Hematopoietic multipotent progenitor cell treated with erythropoietin and hydrocortisone succinate and interleukin-3 and kit ligand, for 8 days (in vitro differentiated cells): ENCODE measurements at regions not wholly inside any gene's neighbourhood (a gene's known extent, or its start where the extent isn't known, plus 50 kb on each side); places are given as distances from the start of the nearest gene placed in this dataset.

Source experiments
- DNase-seq: peaks from one replicate; pipeline ENCODE4 v3.0.0-alpha.2; 2015

DNA sequence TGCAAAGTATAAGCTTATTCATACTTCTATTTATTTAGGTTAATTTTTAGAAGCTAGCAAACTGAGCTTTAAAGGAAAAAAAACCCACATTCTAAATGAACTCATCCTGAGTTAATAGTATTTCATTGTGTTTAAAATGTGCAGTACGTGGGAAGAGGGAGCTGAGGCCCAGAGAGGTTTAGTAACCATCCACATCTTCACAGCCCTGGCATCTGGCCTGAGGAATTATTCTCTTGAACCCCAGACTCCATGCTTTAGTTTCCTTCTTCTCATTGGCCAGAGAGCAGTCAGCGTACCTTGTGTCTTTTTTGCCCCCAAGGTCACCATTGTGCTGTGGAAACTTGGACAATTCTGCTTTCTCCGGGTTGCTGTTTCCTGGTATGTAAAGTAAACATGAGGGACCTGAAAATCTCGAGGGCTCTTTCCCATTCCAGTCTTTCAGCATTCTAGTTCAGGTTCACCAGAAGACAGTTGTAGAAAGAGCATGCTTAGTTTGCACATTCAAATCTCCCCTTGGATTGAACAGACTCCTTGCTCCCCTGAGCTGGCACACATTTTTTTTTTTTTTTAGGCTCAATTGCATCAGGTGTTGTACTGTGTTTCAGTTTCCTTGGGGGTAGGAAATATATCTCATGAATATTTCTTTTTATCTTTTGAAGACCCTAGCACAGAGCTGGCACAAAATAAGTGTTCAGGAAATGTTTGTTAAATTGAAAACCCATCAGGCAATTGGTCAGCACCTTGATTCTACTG is 81.4 kb downstream of the MYCN start:
- no peak for DNase-seq

DNA sequence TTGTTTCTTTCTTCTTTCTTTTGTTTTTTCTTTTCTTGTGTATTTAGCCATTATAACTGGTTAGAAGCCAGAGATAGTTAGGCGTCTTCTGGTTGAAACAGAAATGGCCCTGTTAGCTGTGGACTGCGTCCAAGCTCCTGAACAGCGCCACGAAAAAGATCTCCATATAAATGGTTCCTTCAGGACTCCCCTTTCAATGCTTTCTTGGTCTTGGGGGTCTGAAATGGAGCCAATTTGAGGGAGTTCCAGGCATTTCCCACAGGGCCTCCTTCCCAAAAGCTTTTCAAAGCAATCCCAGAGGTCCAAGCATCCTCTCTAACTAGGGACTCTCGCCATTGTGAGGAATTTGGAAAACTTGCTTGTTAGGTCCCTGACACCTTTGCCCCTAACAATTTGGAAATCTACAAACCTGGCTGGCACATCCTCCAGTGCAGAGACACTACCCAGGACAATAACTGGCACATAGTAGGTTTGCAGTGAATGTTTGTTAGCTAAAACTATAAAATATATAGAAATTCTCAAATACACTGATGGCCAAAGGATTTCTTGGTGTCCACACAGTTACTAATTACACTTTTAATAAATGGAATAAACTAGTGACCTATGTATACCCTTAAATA is 80.1 kb downstream of the MYCN start:
- no peak for DNase-seq

DNA sequence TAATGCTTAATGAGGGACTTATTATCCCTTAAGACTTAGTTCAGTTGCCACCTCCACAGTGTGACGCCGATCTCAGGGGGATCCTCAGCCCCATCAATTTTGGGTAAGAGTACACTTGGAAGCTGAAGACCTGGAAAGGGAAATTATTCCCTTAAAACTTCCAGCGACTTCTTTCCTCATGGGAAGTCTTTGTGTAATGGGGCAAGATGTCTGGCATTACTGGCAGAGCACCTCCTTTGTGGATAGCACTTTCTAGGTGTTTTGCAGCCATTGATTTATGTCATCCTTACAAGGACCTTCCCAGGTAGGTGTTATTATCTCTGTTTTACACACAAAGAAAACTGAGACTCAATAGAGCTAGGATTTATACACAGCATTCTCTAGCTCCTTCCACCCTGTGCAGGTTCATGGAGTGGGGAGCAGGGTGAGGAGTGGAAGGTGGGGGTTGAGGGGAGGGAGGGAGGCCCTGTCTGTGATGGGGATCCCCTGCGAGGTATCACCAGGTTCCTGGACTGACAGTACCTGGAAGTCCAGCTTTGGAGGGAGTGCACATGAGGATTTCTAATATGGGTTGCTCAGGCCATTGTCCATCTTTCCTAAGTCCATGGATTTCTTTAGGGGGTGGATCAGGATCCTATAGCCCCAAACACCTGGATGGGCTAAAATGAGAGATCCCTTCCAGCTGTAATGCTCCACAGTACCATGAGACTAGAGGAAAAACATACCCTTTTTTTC is 79.4 kb downstream of the MYCN start:
- DNase-seq, result no peak

DNA sequence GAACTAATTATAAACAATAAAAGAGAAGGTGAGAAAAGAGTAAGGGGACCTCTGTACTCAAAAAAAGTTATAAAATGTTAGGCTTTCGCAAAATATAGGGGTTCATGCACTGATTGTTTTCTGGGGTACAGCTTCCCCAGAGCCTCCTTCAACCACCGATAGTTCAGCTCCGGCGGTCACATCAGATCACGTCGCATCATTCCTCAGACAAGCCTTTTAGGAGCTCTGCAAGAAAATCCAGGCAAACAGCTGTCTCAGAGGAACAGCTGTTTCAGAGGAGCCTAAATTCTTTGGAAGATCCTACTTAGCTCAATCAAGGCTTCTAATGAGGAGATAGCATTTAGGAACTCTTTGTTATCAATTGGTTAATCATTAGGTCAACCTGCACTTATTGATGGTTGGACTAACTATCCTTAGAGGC is 78.7 kb downstream of the MYCN start:
- DNase-seq, result no peak

DNA sequence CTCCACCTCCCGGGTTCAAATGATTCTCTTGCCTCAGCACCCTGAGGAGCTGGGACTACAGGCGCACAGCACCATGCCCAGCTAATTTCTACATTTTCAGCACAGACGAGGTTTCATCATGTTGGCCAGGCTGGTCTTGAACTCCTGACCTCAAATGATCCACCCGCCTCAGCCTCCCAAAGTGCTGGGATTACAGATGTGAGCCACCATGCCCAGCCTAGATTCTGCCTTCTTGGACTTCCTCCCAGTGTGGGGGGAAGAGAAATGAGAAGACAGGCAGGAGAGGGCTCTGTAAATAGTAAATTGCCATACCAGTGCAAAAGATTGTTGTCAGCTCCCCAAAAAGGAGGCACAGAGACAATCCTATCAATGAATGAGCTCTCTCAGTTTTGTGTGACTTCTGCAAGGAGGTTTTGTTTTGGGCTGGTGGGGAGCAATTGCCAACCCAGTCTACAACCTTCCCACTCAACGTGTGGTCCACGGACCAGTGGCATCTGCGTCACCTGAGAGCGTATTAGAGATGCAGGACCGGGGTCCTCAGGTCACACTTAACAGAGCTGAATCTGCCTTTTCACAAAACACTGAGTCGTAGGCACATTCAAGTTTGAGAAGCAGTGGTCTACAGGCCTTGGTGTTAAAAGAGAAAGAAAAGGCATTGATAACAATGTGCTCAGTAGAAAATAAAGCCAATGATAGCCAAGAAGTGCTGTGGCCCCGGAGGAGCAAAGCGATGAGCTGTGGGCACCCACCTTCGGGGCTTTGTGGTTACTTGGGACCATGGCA is 78.1 kb downstream of the MYCN start:
- no peak for DNase-seq

DNA sequence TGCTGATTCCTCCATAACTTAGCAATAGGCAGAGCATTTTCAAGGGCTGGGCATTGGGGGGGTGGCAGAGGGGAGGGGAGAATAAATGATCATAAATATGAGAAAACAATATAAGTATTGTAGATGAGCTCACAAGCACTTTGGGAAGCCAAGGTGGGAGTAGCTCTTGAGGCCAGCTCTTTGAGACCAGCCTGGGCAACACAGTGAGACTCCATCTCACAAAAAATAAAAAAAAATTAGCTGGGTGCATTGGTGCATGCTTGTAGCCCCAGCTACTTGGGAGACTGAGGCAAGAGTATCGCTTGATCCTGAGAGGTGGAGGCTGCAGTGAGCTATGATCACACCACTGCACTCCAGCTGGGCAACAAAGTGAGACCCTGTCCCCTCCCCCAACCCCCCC is 75.9 kb downstream of the MYCN start:
- DNase-seq, result no peak

DNA sequence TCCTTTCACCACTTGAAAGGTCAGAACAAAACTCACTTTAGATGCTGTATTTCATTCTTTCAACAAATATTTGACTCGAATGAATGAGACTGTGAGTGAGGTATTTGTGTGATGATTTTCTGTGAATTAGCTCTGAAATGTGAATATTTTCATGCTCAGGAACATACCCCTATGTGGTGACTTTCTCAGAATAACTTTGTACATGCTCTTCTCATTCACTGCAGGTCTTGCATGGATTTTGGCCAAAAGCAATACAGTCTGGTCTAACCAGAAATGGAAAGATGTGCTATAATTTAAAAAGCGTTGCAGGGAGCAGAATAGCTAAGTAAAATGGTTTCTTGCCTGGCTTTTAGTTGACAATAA is 75.5 kb downstream of the MYCN start:
- no peak for DNase-seq

DNA sequence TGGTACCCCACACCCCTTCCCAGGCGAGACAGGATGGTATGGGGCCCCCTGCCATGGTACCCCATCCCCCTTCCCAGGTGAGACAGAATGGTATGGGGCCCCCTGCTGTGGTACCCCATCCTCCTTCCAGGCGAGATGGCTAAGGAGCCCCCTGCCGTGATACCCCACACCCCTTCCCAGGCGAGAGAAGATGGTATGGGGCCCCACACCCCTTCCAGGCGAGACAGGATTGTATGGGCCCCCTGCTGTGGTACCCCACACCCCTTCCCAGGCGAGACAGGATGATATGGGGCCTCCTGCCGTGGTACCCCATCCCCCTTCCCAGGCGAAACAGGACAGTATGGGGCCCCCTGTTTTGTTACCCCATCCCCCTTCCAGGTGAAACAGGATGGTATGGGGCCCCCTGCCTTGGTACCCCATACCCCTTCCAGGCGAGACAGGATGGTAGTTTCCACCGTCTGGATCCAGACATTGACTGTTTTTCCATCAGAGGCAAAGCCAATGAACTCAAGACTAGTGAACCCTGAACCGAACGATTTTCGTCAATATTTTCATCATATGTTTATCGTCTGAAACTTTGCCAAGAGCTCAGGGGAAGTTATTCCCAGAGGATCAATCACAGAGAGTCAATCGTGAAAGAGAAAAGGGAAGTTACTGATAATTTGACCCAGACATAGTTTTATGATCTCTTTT is 75.0 kb downstream of the MYCN start:
- no peak for DNase-seq

DNA sequence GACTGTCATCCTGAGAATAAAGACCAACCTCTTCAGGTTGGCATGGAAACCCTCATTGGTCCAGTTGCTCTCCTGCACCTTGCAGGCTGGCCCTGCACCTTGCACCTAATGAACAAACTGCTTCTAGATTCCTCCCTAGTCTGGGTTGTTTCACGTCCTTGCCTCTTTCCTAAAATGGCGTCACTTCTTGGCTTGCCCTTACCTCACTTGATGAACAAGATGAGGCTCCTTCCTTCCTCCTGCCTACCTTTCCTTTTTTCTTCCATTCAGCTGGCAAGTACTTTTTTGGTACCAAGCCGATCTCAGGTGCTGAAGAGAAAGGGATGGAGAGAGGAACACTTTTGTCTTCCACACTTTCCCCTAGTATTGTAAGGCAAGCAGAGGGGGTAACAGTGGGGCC is 74.5 kb downstream of the MYCN start:
- DNase-seq, result no peak

DNA sequence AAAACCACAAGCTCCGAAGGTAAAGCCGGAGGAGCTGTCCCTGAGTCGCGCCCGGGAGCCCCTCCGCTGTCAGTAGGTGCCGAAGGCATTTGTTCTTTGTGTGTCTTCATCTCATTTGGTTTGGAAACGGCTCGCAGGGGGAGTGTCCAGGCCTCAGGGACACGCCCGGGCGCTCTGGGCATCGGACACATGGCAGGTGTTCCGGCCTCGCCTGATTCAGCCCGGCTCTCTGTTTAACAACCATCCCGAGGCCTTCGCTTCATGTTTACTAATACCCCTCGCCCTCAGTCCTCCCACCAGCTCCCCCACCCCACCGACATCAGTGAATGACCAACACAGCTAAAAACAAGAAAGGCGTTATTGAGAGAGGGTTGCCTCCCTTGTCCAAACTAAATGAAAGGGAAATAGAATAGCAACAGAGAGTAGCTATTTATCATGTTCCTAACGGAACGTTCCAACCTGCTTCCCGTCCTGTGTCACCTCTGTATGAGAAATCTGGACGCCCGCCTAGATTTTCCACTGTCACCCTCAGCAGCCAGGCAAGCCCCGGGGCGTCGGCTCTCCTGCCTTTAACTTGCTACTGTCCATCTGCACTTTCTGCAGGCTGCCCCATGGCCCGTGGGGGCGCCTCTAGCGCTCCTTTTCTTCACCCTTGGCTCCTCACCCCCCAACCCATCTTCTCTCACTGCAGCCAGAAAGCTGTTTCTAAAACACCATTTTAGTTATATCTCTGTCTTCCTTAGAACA is 73.9 kb downstream of the MYCN start:
- DNase-seq, result no peak

DNA sequence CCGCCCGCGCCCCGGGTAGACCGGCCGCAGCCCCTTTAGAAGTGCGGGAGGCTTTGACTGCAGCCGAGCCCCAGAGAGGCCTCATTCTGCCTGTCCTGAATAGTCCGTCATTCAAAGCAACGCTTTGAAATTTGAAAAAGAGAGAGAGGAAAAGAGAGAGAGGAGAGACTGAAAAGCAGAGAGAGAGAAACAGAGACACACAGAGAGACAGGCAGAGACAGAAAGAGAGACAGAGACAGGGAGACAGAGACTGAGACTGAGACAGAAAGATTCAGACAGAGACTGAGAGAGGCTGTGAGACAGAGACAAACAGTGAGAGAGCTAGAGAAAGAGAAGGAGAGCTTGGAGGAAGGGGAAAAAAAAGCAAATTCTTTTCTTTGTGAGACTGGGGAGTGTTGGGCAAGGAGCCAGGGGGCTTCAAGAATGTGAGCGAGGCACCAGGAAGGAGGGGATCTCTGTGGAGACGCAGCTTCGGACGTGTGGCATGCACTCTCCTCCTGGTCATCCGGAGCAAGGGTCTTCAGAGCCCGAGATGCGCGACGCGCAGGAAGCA is 73.1 kb downstream of the MYCN start:
- DNase-seq, result no peak

DNA sequence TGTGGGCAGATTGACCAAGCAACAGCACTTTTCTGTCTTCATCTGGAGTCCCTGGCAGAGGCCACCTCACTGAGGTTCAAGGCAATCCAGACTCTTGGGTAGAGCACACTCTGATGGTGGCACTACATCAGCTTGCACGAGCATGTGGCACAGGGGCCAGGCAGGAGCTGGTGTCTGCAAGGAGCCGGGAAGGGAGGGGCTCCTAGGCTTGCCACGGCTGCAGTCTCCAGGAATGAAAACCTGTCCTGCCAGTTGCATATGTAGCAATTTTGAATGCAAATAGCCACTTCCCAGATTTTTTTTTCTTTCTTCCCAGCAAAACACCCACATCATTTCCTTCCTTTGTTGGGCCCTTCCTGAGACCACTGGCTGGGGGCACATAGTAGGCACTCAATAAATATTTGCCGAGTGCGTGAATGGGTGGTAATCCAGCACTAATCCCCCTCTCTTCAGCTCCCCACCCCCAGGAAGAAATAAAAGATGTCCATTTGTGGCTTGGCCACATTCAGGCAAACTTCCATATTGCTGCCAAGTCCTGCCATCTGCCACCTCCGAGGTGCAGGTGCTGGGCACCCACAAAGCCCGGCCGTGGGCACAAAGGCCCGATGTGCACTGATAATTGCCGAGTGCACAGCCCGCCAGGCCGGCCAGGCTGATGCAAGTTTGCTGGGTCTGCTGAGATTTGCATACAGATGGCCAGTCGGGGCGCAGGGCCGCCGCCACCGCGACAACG is 72.4 kb downstream of the MYCN start:
- no peak for DNase-seq

DNA sequence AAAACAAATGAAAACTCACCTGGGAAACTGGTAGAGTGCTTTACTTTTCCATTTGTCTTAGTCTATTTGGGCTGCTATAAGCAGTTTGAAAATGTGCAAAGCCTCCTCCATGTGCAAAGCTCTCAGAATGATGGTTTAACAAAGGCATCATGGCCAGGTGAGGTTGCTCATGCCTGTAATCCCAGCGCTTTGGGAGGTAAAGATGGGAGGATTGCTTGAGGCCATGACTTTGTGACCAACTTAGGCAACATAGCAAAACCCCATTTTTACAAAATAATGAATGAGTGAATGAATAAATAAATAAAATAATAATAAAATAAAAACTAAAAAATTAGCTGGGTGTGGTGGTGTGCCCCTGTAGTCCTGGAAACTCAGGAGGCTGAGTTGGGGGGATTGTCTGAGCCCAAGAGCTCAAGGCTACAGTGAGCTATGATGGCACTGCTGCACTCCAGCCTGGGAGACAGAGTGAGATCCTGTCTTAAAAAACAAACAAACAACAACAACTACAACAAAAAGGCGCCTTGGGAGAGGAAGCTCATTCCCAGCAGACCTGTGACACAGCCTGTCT is 71.8 kb downstream of the MYCN start:
- DNase-seq, result no peak

DNA sequence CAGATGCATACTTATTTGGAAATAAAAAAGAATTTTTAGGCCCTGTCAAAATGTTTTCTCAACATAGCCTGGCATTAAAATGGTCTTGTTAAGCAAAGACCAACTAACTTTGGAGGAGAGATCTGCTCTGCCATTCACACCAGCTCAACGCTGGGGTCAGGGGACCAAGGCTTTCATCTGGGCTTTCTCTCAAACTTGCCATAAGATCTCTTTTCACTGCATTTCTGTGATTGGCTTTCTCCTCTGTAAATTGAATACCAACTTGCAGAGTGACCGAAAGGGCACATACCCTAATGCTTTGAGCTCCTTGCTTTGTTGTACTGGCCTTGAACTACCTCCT is 71.2 kb downstream of the MYCN start:
- no peak for DNase-seq

DNA sequence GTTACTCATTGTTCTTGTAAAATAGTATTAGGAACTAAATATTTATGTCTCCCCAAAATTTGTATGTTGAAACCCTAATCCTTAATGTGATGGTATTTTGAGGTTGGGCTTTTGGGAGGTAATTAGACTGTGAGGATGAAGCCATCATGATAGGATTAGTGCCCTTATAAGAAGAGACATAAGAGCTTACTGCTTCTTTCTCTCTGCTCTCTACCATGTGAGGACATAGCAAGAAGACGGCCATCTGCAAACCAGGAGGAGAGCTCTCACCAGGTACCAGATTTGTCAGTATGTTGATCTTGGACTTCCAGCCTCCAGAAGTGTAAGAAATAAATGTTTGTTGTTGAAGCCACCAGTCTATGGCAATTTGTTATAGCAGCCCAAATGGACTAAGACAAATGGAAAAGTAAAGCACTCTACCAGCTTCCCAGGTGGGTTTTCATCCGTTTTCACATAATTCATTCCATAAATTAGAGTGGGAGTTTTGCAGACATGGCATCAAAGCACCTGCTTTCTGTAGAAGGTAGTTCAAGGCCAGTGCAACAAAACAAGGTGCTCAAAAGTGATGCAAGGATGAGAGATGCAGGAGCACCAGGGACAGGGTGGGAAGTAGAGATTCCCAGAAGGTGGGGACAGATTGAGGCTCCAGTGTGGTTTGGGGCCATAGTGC is 70.7 kb downstream of the MYCN start:
- DNase-seq, result no peak

DNA sequence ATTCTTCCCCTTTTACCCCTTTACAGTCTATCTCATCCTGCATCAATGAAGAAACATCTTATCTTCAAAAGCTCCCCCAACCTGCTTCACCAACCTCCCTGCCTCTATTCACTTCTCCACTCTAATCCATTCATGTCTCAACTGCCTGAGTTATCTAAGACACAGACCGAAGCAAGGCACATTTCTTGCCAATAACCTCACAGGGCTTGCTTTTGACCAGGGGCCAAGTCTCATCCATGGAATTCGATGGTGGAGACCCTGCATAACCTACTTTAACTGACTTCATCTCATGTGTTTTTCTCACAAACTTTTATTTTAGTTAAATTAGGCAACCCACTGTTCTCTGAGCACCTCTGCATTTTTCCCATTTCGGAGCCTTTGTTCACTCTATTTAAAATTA is 69.7 kb downstream of the MYCN start:
- no peak for DNase-seq

DNA sequence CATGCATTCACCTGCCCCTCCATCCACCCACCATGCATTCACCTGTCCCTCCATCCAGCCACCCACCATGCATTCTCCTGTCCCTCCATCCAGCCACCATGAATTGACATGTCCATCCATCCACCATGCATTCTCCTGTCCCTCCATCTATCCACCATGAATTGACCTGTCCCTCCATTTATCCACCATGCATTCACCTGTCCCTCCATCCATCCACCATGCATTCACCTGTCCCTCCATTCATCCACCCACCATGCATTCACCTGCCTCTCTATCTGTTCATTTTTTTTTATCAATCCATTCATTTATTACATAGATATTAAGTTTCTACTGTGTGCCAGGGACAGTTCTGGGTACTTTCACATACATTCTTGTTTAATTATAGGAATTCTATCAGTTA is 69.2 kb downstream of the MYCN start:
- no peak for DNase-seq

DNA sequence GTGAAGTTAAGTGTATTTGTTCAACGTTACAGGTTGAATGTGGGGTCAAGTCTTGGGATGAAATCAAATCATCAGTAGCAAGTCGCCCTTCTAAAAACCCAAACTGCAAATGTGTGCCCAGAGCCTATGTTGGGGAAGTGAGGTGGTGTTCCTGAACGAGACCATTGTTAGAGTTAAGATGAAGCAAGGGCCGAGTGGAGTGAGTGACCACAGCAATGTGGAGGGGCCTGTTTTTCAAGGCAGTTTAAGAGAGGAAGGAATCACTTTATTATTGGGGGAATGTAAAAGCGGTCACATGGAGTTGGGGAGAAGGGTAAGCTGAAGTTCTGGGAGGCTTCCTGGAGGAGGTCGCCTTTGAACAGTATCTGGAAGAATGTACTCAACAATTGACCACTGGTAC is 68.5 kb downstream of the MYCN start:
- no peak for DNase-seq

DNA sequence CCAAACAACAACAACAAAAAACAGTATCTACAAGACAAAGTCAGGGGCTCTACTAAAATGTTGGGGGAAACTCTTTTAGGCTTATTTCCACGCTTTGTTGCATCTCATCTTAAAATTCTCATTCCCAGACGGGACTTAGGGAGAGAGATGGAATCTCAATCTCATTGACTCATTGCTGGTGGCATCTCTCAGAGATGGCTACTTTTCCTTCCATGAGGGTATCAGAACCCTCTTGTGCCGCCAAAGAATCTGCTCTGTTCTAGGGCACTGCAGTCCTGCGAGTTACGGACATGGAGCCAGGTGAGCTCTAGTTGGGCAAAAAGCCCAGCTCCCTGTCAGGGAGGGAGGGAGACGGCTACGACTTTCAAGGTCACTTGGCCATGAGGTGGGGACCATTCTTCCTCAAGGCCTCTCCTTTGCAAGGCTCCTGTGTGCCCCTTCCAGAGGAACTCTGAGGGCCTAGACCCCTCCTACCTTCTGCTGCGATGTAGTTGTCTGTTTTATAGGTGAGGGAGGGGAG is 68.0 kb downstream of the MYCN start:
- no peak for DNase-seq
